T47D (cell line): ENCODE measurements at regions not wholly inside any gene's neighbourhood (a gene's known extent, or its start where the extent isn't known, plus 50 kb on each side); places are given as distances from the start of the nearest gene placed in this dataset.

Experiments
- DNase-seq, 2 experiments: peaks; one replicate each; pipeline versions ENCODE4 v3.0.0 to v3.0.0-alpha.2; 2011 to 2012; ENCODE audit warnings: low read depth in 1 of 2, low spot score in 1 of 2
- JUND ChIP-seq: IDR thresholded peaks from 2 replicates; pipeline ENCODE4 v1.6.1; 2012; ENCODE audit warnings: low read depth
- in situ Hi-C: cut with HindIII; loops from 2 replicates; pipeline ENCODE4 v1.10.0; 2016; ENCODE audit warnings: low sequenced_read_pairs, low pct_unique_long_range_greater_than_20kb

DNA sequence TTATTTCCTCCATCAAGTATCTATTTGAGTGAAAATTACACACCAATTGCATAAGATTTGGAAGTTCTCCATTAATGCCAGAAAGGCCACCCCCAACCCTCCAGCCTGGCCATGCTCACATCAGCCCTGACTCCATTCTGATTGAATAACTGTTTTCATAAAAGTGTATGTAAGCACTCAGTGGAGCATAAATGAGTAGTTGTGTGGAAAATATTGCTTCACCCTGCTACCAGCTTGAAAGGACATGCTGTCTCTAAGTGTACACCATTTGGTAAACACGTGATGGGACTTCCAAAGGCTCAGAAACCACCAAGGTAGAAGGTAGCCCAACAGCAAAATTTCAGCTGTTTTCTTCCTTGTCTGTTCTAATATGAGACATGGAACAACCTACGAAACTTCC, 393.8 kb downstream of the ZNF385D start:
- in situ Hi-C loops, result no loop called here

GRCh38 chr3:21356402-21356801, 394.6 kb downstream of the ZNF385D start:
- in situ Hi-C loops, result no loop called here
- no peak for DNase-seq
- no peak for TF ChIP-seq JUND

More for the DNA sequence above, 393.8 kb downstream of the ZNF385D start:
- no peak for TF ChIP-seq JUND
- no peak for DNase-seq

DNA sequence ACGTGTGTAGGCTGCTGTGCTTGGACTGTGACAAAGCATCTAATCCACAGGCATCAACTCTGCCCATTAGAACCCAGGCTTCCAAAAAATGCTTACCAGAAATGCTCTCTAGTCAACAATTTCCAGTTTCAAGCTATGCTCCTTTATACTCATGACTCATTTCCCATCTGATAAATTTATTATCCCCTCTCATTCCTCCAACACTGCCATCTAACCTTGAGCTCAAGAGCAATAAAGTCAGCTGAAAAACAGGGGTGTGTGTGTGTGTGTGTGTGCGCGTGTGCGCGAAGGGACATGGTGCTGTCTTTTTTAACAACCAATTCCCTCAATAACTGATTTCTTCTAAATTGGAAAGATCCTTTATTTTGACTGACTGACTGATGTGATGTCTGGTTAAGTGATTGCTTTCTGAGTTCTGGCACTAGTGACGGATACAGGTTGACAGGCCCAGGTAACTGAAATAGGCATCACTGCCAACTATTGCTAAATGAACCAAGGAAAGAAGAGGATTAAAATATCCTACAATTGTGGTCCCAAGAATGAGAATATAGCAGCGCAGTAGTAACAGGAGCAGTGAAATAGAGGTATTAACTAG, 405.5 kb downstream of the ZNF385D start:
- TF ChIP-seq JUND, result no peak
- no peak for DNase-seq
- in situ Hi-C loops, result no loop called here

DNA sequence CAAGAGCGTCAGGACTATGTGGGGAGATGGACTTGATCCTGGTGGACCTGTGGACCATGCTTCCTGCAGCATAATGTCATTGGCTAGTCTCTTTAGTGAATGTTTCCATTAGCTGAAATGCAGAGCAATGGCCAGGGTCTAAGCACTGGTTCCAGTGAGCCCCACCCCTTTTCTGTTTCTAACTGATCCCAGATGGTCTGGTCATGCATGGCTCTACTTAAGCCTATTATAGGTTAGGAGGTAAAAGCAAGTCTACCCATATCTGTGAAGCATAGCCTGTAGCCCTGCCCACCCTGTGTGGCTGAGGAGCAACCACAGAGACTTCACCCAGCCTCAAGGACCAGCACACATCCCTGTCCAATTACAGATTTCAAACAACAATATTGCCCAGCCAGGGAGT, 419.2 kb downstream of the ZNF385D start:
- in situ Hi-C loops, result no loop called here
- DNase-seq, result no peak
- no peak for TF ChIP-seq JUND

DNA sequence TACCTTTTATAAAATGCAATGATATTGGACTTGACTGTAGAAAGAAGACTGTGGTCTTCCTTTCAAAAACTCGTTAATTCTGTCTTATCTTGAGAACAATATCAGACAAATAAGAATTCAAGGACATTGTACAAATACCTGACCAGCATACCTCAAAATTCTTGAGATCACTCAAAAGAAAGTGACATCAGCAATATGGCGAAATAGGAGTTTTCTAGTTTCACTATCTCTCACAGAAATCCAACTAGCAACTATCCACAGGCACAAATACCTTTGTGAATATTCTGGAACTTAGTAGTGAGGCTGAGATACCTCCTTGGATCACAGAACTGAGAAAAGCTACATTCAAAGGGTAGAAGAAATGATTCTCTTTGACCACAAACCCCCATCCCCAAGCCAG, 419.7 kb downstream of the ZNF385D start:
- in situ Hi-C loops, result no loop called here
- no peak for DNase-seq
- TF ChIP-seq JUND, result no peak

DNA sequence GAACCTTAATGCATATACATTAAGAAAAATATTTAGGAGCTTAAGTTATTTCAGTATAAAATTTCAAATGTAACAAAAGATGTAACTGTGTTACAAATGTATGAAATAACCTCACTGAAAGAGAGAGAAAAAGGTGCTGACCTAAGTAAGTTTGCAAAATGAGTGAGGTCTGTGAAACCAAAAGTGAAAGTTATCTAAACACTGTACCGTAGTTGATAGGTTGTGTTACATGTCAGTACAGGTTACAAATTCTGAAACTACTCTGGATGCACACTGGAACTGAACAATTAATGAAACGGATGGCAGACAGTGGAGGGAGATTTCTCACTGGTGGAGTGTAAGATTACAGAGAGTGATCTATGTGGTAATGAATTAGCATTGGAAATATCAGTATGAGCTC, 420.7 kb downstream of the ZNF385D start:
- TF ChIP-seq JUND, result no peak
- no peak for DNase-seq
- in situ Hi-C loops, result no loop called here

DNA sequence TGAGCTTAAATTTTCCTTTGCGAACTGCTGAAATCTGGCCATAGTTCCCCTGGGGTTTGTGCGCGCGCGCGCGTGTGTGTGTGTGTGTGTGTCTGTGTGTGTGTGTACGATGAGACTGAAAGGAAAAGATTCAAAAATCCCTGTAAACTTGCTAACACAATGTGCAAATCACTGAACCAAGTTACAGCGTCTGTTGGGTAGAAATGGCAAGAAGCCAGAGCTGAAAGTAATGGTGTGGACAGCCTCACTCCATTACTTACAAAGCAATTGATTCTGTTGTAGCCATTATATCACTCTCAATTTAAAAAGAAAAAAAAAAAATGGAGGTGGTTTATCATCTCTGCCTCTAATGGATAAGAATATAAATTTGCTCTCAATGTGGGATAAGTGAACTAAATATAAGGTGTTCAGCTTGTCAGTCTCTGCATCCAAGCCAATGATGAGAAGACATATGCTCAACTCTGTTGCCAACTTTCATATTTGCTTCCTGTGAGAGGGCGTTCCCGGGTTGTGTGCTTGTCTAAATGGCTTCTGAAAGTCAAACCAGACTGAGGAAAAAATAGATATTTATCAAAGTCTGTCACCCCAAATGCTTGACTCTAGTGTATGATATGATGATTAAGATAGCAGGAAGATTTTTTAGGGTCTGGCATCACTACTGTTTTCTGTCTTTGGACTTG, 422.2 kb downstream of the ZNF385D start:
- DNase-seq, result no peak
- in situ Hi-C loops, result no loop called here
- TF ChIP-seq JUND, result no peak

DNA sequence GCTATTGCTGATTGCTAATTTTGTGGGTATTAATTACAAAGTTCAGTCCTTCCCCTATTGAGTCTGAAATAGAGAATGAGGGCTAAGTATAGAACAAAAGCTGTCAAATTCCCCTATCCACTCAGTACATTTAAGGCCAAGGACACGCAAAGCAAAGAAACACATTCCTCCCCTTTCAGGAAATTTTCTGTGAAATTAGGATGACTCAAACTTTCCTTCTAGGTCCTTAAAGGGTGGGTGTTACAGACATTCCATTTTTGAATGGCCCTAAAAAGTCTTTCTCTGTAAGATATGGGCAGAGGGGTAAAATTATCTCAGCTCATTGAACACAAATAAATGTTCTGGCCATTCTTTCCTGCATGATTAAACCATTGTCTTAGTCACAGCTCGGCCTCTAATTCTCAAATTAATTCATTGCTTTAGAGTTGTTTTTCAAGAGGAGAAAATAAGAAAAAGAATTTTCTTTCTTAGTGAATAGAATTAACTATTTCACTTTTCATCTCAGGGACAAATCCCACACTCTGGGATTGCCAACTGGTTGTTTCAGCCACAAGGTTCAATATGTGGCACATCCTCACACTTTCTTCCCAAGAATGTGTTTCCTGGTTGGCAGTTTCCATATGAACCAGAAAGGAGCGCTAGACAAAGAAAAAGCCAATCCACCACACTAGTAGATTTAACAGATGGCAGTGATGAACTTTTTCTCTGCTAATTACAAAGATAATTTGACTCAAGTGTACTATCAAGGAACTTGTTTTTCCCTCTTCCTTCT, 424.1 kb downstream of the ZNF385D start:
- in situ Hi-C loops, result no loop called here
- no peak for DNase-seq

DNA sequence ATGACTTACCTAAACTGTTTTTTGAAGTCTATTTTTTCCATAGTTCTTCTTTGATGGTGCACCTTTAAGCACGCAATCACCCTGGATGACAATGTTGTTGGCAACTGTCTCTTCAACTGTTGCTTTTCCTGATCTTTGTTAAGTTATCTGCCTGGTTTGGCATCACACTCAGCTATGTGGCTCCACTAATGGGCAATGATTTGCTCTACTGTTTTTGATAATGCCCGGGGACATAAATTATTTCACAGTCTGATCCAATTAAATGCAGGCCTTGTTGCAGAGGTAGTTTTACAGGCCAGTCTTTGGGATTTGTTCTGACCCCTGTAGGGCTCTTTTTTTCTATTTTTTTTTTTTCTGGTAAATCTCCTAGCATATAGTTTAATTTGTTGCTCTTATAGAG, 436.3 kb downstream of the ZNF385D start:
- no peak for TF ChIP-seq JUND
- in situ Hi-C loops, result no loop called here

More for the DNA sequence above, 424.1 kb downstream of the ZNF385D start:
- TF ChIP-seq JUND, result no peak

DNA sequence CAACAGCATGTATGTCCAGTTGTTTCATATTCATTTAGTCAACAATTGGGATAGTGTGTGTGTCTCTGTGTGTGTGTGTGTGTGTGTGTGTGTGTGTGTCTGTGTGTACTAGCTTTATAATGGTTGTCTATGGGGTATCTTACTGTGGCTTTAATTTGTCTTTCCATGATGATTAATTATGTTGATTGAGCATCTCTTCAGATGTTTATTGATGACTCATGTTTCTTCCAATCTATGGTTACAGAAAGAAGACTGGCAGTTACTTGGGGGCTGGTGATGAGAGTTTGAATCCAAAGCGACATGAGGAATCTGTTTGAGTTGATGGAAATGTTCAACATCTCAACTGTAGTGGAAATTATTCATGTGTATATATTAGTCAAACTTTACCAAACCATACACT, 440.1 kb downstream of the ZNF385D start:
- no peak for DNase-seq
- in situ Hi-C loops, result no loop called here
- TF ChIP-seq JUND, result no peak

More for the DNA sequence above, 436.3 kb downstream of the ZNF385D start:
- no peak for DNase-seq

GRCh38 chr3:21310161-21310560, 440.8 kb downstream of the ZNF385D start:
- no peak for TF ChIP-seq JUND
- DNase-seq, result no peak
- in situ Hi-C loops, result no loop called here

DNA sequence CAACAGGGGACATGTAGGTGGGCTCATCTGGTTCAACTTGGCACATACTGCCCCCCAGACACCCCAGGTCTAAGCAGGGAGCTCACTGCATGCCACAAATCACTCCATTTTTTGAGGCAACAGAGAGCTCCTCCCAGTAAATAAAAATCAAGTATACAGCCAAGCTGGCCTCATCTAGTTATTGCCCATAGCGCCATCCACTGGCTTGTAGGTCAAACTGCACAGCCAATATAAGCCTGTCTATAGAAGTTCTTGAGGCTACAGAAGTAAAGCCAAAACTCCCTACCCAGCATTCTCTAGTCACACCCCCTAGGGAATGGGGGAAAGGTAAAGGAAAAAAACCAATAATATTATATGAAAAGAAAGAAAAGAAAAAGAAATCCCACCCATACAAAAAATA, 453.7 kb downstream of the ZNF385D start:
- in situ Hi-C loops, result no loop called here
- no peak for TF ChIP-seq JUND
- DNase-seq, result no peak

- no peak for DNase-seq
- in situ Hi-C loops, result no loop called here
- TF ChIP-seq JUND, result no peak
These were observed 456.2 kb downstream of the ZNF385D start for GRCh38 chr3:21294768-21295167.
